ENCODE measurements at regions not wholly inside any gene's neighbourhood (a gene's known extent, or its start where the extent isn't known, plus 50 kb on each side); places are given as distances from the start of the nearest gene placed in this dataset.
"Not testable (repeated sequence)": the region's sequence is repeated elsewhere in the genome, so short reads cannot be mapped to it uniquely, and the experiment has no call there.

- Mint-ChIP-seq H3K27ac (ENCODE audit: low read depth) (no peak overlapping the region), H3K9me3 (peaks cover 12% of the 10 kb centered on the region), H3K36me3 (ENCODE audit: insufficient read depth) (peaks cover 3% of the 10 kb centered on the region), H3K27me3 (peaks cover 14% of the 10 kb centered on the region), H3K4me3 (no peak overlapping the region), H3K4me1 (no peaks in the 10 kb centered on the region)
- no peak for DNase-seq (ENCODE audit: low spot score in 2 of 2)
- no peak for ATAC-seq (replicated peaks; ENCODE audit: extremely low read depth, poor library complexity, severe bottlenecking)
Measured at GRCh38 chr13:80690208-80690607, 349.3 kb upstream of the SPRY2 start.

GRCh38 chr13:80688593-80688992 lies 347.7 kb upstream of the SPRY2 start:
- Mint-ChIP-seq H3K4me3 (no peak overlapping the region), H3K36me3 (ENCODE audit: insufficient read depth) (peaks cover 3% of the 10 kb centered on the region), H3K4me1 (no peaks in the 10 kb centered on the region), H3K27me3 (peaks cover 14% of the 10 kb centered on the region), H3K27ac (ENCODE audit: low read depth) (no peak overlapping the region), H3K9me3 (peaks cover 12% of the 10 kb centered on the region)
- no peak for DNase-seq (ENCODE audit: low spot score in 2 of 2)
- ATAC-seq (replicated peaks; ENCODE audit: extremely low read depth, poor library complexity, severe bottlenecking) = no peak

- Mint-ChIP-seq H3K4me3 (no peak overlapping the region), H3K27me3 (no peaks in the 10 kb centered on the region), H3K4me1 (no peaks in the 10 kb centered on the region), H3K36me3 (ENCODE audit: insufficient read depth) (no peaks in the 10 kb centered on the region), H3K27ac (ENCODE audit: low read depth) (no peak overlapping the region), H3K9me3 (peaks cover 5% of the 10 kb centered on the region)
- ATAC-seq (replicated peaks; ENCODE audit: extremely low read depth, poor library complexity, severe bottlenecking) (no peak), DNase-seq (ENCODE audit: low spot score in 2 of 2) (no peak)
Measured at GRCh38 chr13:80685942-80686341, 345.0 kb upstream of the SPRY2 start.

GRCh38 chr13:80684217-80684991 lies 343.5 kb upstream of the SPRY2 start:
- Mint-ChIP-seq H3K36me3 (ENCODE audit: insufficient read depth) (no peaks in the 10 kb centered on the region), H3K4me1 (no peaks in the 10 kb centered on the region), H3K27ac (ENCODE audit: low read depth) (no peak overlapping the region), H3K9me3 (peaks cover 4% of the 10 kb centered on the region), H3K4me3 (no peak overlapping the region), H3K27me3 (no peaks in the 10 kb centered on the region)
- DNase-seq (ENCODE audit: low spot score in 2 of 2) (no peak), ATAC-seq (replicated peaks; ENCODE audit: extremely low read depth, poor library complexity, severe bottlenecking) (no peak)

- ATAC-seq (replicated peaks; ENCODE audit: extremely low read depth, poor library complexity, severe bottlenecking) (no peak), DNase-seq (ENCODE audit: low spot score in 2 of 2) (no peak)
- H3K4me3 Mint-ChIP-seq = no peak overlapping the region
- H3K4me1 Mint-ChIP-seq = no peaks in the 10 kb centered on the region
- H3K27me3 Mint-ChIP-seq = no peaks in the 10 kb centered on the region
- peaks cover 5% of the 10 kb centered on the region for H3K9me3 Mint-ChIP-seq
- no peaks in the 10 kb centered on the region for H3K36me3 Mint-ChIP-seq (ENCODE audit: insufficient read depth)
- H3K27ac Mint-ChIP-seq (ENCODE audit: low read depth) = no peak overlapping the region
Measured at GRCh38 chr13:80680786-80681366, 339.9 kb upstream of the SPRY2 start.

- no peak for DNase-seq (ENCODE audit: low spot score in 2 of 2)
- Mint-ChIP-seq H3K9me3 (peaks cover 5% of the 10 kb centered on the region), H3K27me3 (no peaks in the 10 kb centered on the region), H3K27ac (ENCODE audit: low read depth) (no peak overlapping the region), H3K4me3 (no peak overlapping the region), H3K36me3 (ENCODE audit: insufficient read depth) (no peaks in the 10 kb centered on the region), H3K4me1 (no peaks in the 10 kb centered on the region)
- ATAC-seq (replicated peaks; ENCODE audit: extremely low read depth, poor library complexity, severe bottlenecking) = no peak
Measured at GRCh38 chr13:80679423-80679822, 338.5 kb upstream of the SPRY2 start.

GRCh38 chr13:80677227-80677626 lies 336.3 kb upstream of the SPRY2 start:
- Mint-ChIP-seq H3K36me3 (ENCODE audit: insufficient read depth) (no peaks in the 10 kb centered on the region), H3K27ac (ENCODE audit: low read depth) (no peak overlapping the region), H3K4me1 (no peaks in the 10 kb centered on the region), H3K9me3 (peaks cover 5% of the 10 kb centered on the region), H3K4me3 (no peak overlapping the region), H3K27me3 (no peaks in the 10 kb centered on the region)
- DNase-seq (ENCODE audit: low spot score in 2 of 2) (no peak), ATAC-seq (replicated peaks; ENCODE audit: extremely low read depth, poor library complexity, severe bottlenecking) (no peak)

GRCh38 chr13:80675442-80675841 lies 334.5 kb upstream of the SPRY2 start:
- not testable (repeated sequence) for ATAC-seq (replicated peaks; ENCODE audit: extremely low read depth, poor library complexity, severe bottlenecking); H3K27ac Mint-ChIP-seq (ENCODE audit: low read depth); H3K4me3 Mint-ChIP-seq; DNase-seq (ENCODE audit: low spot score in 2 of 2); H3K4me1 Mint-ChIP-seq; H3K27me3 Mint-ChIP-seq; H3K36me3 Mint-ChIP-seq (ENCODE audit: insufficient read depth)
- H3K9me3 Mint-ChIP-seq = peaks cover 19% of the 10 kb centered on the region

- Mint-ChIP-seq H3K9me3 (peaks cover 14% of the 10 kb centered on the region), H3K27ac (ENCODE audit: low read depth) (no peak overlapping the region), H3K36me3 (ENCODE audit: insufficient read depth) (no peaks in the 10 kb centered on the region), H3K4me3 (no peak overlapping the region), H3K4me1 (no peaks in the 10 kb centered on the region), H3K27me3 (no peaks in the 10 kb centered on the region)
- DNase-seq (ENCODE audit: low spot score in 2 of 2) (no peak), ATAC-seq (replicated peaks; ENCODE audit: extremely low read depth, poor library complexity, severe bottlenecking) (no peak)
Measured at GRCh38 chr13:80671773-80672172, 330.8 kb upstream of the SPRY2 start.

- Mint-ChIP-seq H3K9me3 (peaks cover 14% of the 10 kb centered on the region), H3K4me3 (no peak overlapping the region), H3K27me3 (no peaks in the 10 kb centered on the region), H3K27ac (ENCODE audit: low read depth) (no peak overlapping the region), H3K4me1 (no peaks in the 10 kb centered on the region), H3K36me3 (ENCODE audit: insufficient read depth) (no peaks in the 10 kb centered on the region)
- no peak for DNase-seq (ENCODE audit: low spot score in 2 of 2)
- no peak for ATAC-seq (replicated peaks; ENCODE audit: extremely low read depth, poor library complexity, severe bottlenecking)
Measured at GRCh38 chr13:80669112-80669511, 328.2 kb upstream of the SPRY2 start.

GRCh38 chr13:80668452-80668851 lies 327.5 kb upstream of the SPRY2 start:
- Mint-ChIP-seq H3K27ac (ENCODE audit: low read depth) (no peak overlapping the region), H3K4me1 (no peaks in the 10 kb centered on the region), H3K27me3 (no peaks in the 10 kb centered on the region), H3K36me3 (ENCODE audit: insufficient read depth) (no peaks in the 10 kb centered on the region), H3K4me3 (no peak overlapping the region), H3K9me3 (peaks cover 14% of the 10 kb centered on the region)
- DNase-seq (ENCODE audit: low spot score in 2 of 2) = no peak
- no peak for ATAC-seq (replicated peaks; ENCODE audit: extremely low read depth, poor library complexity, severe bottlenecking)

- H3K36me3 Mint-ChIP-seq (ENCODE audit: insufficient read depth) = no peaks in the 10 kb centered on the region
- H3K4me1 Mint-ChIP-seq = no peaks in the 10 kb centered on the region
- ATAC-seq (replicated peaks; ENCODE audit: extremely low read depth, poor library complexity, severe bottlenecking) (no peak), DNase-seq (ENCODE audit: low spot score in 2 of 2) (no peak)
- no peaks in the 10 kb centered on the region for H3K27me3 Mint-ChIP-seq
- H3K27ac Mint-ChIP-seq (ENCODE audit: low read depth) = no peak overlapping the region
- H3K4me3 Mint-ChIP-seq = no peak overlapping the region
- peaks cover 13% of the 10 kb centered on the region for H3K9me3 Mint-ChIP-seq
Measured at GRCh38 chr13:80666782-80667552, 326.0 kb upstream of the SPRY2 start.
